Choroid plexus epithelial cell (primary cell): ENCODE measurements at regions not wholly inside any gene's neighbourhood (a gene's known extent, or its start where the extent isn't known, plus 50 kb on each side); places are given as distances from the start of the nearest gene placed in this dataset.

ENCODE experiments used
- DNase-seq: peaks from one replicate; pipeline ENCODE4 v3.0.0-alpha.2; 2010; ENCODE audit warnings: low read depth
- H3K4me3 ChIP-seq: 2 replicates; pipeline ENCODE4 v1.5.1; 2011; ENCODE audit warnings: low read depth, mild to moderate bottlenecking, control low read depth, low read length, moderate library complexity
- TF ChIP-seq, protein P1 (sequence below): conservative IDR thresholded peaks from 2 replicates; pipeline ENCODE4 v1.5.1; 2011; ENCODE audit warnings: low read depth, mild to moderate bottlenecking, control low read depth, inconsistent platforms, low read length, moderate library complexity

- no peak overlapping the region for H3K4me3 ChIP-seq
- TF ChIP-seq, protein P1, sequence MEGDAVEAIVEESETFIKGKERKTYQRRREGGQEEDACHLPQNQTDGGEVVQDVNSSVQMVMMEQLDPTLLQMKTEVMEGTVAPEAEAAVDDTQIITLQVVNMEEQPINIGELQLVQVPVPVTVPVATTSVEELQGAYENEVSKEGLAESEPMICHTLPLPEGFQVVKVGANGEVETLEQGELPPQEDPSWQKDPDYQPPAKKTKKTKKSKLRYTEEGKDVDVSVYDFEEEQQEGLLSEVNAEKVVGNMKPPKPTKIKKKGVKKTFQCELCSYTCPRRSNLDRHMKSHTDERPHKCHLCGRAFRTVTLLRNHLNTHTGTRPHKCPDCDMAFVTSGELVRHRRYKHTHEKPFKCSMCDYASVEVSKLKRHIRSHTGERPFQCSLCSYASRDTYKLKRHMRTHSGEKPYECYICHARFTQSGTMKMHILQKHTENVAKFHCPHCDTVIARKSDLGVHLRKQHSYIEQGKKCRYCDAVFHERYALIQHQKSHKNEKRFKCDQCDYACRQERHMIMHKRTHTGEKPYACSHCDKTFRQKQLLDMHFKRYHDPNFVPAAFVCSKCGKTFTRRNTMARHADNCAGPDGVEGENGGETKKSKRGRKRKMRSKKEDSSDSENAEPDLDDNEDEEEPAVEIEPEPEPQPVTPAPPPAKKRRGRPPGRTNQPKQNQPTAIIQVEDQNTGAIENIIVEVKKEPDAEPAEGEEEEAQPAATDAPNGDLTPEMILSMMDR: no peak
Measured at GRCh38 chr2:18841248-18842150, 252.1 kb upstream of the NT5C1B start.

DNA sequence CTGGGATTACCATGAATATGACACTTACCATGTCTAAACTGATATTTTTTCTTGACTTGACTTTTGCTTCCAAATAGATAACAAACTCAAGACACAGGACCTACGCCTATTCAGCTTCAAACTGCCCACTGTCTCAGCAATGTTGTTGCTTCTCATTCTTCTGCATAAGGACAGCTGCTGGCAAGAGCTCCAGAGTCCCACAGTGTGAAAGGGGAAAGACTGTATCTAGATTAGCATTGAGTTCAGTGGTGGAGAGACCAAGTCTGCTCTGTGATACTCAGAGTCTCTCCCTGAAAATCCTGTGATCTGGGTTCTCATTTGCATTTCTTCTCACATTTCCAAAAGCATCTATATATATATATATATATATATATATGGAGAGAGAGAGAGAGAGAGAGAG, 247.9 kb upstream of the NT5C1B start:
- TF ChIP-seq, protein P1: no peak
- H3K4me3 ChIP-seq: no peak overlapping the region
- no peak for DNase-seq

More at GRCh38 chr2:18841248-18842150, 252.1 kb upstream of the NT5C1B start:
- DNase-seq: no peak

- no peak for DNase-seq
- no peak overlapping the region for H3K4me3 ChIP-seq
- TF ChIP-seq, protein P1: no peak
Measured at GRCh38 chr2:18836436-18836835, 247.1 kb upstream of the NT5C1B start.

- DNase-seq: no peak
- TF ChIP-seq, protein P1: no peak
- no peak overlapping the region for H3K4me3 ChIP-seq
Measured at GRCh38 chr2:18835787-18836186, 246.4 kb upstream of the NT5C1B start.

GRCh38 chr2:18834341-18834740, 245.0 kb upstream of the NT5C1B start:
- no peak overlapping the region for H3K4me3 ChIP-seq
- DNase-seq: peak; percentile 58
- TF ChIP-seq, protein P1: no peak

- no peak overlapping the region for H3K4me3 ChIP-seq
- peak; percentile 15 for DNase-seq
- TF ChIP-seq, protein P1: no peak
Measured at GRCh38 chr2:18833941-18834340, 244.6 kb upstream of the NT5C1B start.

DNA sequence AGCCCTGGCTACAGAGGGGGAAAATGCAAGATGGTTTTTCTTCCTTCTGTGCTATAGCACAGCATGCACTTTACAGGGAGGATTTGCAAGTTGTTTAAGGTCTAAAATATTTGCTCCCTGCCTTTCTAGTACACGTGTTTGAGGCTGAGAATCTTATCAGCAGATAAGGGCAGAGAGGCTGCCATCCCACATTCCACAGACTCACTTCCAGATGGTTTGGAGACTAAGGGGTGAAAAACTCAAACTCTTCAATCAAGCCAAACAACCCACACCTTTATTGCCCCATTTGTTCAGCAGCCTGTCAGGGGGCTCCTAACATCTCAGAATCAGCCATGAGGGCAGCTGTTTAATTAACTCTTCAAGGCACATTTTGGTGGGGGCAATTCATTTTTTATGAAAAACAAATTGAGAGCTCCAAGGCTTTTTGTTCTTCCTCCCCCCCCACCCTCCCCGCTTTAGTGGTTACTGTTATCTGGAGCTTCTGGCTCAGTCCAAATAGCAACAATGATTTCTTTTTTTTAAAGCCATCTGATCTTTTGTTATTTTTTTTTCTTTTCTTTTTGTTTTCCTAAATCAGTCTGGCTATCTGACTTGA, 242.6 kb upstream of the NT5C1B start:
- H3K4me3 ChIP-seq: no peak overlapping the region
- TF ChIP-seq, protein P1: no peak
- DNase-seq: peak; percentile 42
